ENCODE measurements at regions not wholly inside any gene's neighbourhood (a gene's known extent, or its start where the extent isn't known, plus 50 kb on each side); places are given as distances from the start of the nearest gene placed in this dataset.

DNA sequence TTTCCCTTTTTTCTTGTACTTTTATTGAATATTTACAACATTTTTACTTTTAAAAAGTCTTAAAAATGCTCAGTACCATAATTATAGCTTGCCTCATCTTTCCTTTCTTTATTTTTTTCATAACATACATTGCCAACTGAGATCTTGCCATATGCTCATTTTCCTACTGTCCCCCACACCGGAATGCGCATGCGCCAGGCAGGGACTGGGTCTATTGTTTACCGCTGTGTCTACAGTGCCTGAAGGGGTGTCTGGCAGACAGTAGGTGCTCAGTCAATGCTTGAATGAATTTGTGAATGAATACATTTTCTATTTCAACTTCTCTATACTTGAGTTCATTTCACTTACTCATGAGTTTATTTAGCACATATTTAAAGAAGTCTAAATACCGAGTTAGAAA lies 158.0 kb downstream of the CYP26B1 start:
- no peak for TF ChIP-seq CTCF (IDR thresholded peaks at IDR 0.05)
- TF ChIP-seq EZH2 (IDR thresholded peaks at IDR 0.05), result no peak

Data from neural progenitor cell (in vitro differentiated cells).